ENCODE measurements at regions not wholly inside any gene's neighbourhood (a gene's known extent, or its start where the extent isn't known, plus 50 kb on each side); places are given as distances from the start of the nearest gene placed in this dataset.

DNA sequence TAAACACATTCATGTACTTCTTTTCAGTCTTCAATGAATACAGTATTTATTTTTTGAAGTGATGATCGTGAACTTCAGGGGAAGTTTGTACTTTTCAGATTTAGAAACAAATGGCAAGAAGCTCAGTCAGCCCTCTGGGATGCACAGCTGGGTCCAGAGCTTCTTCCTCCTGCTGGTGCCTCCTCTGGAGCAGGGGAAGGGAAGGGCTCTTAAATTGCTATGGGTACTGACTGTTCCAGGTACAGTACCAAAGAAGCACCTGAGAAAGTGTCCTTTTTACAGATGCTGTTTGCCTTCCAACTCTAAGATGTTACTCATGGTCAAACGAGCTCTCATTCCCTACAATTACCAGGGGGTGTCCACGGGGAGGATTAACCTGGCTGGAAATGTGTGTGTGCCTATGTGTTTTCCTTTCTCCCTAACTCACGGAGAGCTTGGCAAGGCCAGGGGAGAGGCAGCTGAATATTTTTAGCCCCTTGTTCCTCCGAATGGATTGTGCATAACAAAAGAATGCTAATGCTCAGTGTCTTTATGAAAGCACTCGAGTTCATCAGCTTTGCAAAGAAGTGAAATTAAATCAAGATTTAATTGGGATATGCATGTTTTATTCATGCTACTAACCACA, 313.7 kb upstream of the CADM1 start:
- no peak for DNase-seq
- WGBS, 2 donors: 56 to 64% methylated on average over 6 of the region's 6 CpGs

DNA sequence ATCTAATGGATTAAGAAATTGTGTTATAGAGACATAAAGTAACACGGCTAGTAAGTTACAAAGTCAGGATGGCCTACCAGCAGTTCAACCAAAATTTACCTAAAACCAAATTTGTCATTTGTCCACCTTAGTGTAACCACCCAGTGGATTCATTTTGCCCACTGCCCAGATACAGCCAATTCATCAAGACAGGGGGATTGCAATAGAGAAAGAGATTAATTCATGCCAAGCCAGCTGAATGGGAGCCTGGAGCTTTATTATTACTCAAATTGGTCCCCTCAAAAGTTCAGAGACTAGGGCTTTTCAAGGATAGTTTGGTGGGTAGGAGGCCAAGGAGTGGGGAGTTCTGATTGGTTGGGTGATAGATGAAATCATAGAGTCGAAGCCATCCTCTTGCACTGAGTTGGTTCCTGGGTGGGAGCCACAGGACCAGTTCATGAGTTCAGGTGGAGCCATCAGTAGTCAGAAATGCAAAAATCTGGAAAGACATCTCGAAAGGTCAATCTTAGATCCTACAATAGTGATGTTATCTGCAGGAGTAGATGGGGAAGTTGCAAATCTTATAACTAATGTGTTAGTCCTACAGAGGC, 304.2 kb upstream of the CADM1 start:
- WGBS, 2 donors: 80 to 82% methylated on average over 3 of the region's 3 CpGs
- no peaks in the 10 kb centered on the region for H3K27me3 ChIP-seq
- H3K36me3 ChIP-seq (ENCODE audit: low read depth, missing control alignments): no peaks in the 10 kb centered on the region
- TF ChIP-seq POLR2A (IDR thresholded peaks at IDR 0.05): no peak
- no peak overlapping the region for H3K27ac ChIP-seq
- no peak for DNase-seq
- H3K9me3 ChIP-seq: no peaks in the 10 kb centered on the region
- H3K4me1 ChIP-seq: no peaks in the 10 kb centered on the region
- intact Hi-C loops (cut with DNase I; ENCODE audit: low total_unique reads): no loop called here
- no peak overlapping the region for H3K4me3 ChIP-seq

More for the DNA sequence above, 313.7 kb upstream of the CADM1 start:
- Histone ChIP-seq H3K4me3 (no peak overlapping the region), H3K4me1 (no peaks in the 10 kb centered on the region), H3K27me3 (no peaks in the 10 kb centered on the region), H3K36me3 (ENCODE audit: low read depth, missing control alignments) (no peaks in the 10 kb centered on the region), H3K27ac (no peak overlapping the region), H3K9me3 (no peaks in the 10 kb centered on the region)
- TF ChIP-seq, protein P1, sequence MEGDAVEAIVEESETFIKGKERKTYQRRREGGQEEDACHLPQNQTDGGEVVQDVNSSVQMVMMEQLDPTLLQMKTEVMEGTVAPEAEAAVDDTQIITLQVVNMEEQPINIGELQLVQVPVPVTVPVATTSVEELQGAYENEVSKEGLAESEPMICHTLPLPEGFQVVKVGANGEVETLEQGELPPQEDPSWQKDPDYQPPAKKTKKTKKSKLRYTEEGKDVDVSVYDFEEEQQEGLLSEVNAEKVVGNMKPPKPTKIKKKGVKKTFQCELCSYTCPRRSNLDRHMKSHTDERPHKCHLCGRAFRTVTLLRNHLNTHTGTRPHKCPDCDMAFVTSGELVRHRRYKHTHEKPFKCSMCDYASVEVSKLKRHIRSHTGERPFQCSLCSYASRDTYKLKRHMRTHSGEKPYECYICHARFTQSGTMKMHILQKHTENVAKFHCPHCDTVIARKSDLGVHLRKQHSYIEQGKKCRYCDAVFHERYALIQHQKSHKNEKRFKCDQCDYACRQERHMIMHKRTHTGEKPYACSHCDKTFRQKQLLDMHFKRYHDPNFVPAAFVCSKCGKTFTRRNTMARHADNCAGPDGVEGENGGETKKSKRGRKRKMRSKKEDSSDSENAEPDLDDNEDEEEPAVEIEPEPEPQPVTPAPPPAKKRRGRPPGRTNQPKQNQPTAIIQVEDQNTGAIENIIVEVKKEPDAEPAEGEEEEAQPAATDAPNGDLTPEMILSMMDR (IDR thresholded peaks at IDR 0.05): no peak
- TF ChIP-seq POLR2A (IDR thresholded peaks at IDR 0.05): no peak
- intact Hi-C loops (cut with DNase I; ENCODE audit: low total_unique reads): no loop called here

DNA sequence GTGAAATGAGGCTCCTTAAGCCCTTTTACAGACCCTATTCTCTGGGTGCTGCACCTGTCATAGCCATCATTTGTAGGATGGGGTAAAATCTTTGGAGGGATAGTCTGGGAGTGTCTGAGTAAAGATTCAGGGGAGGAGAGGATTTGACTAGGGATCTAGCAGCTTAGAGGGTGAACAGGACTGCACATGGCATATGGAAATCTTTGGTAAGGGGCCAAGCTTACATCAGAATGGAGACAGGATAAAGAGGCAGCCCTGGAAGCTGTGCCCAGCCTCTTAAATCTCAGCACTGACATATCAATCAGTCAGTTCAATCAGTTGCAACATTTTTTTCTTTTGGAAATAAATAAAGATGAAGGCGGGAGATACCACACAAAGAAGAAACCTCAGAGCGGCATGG, 301.8 kb upstream of the CADM1 start:
- intact Hi-C loops (cut with DNase I; ENCODE audit: low total_unique reads): no loop called here
- no peak for DNase-seq
- H3K36me3 ChIP-seq (ENCODE audit: low read depth, missing control alignments): no peaks in the 10 kb centered on the region
- WGBS, 2 donors: 76 to 83% methylated on average over 2 of the region's 2 CpGs
- no peak overlapping the region for H3K27ac ChIP-seq
- no peaks in the 10 kb centered on the region for H3K9me3 ChIP-seq
- H3K27me3 ChIP-seq: no peaks in the 10 kb centered on the region
- TF ChIP-seq, protein P1 (IDR thresholded peaks at IDR 0.05): no peak
- TF ChIP-seq POLR2A (IDR thresholded peaks at IDR 0.05): no peak
- H3K4me3 ChIP-seq: no peak overlapping the region
- no peaks in the 10 kb centered on the region for H3K4me1 ChIP-seq

DNA sequence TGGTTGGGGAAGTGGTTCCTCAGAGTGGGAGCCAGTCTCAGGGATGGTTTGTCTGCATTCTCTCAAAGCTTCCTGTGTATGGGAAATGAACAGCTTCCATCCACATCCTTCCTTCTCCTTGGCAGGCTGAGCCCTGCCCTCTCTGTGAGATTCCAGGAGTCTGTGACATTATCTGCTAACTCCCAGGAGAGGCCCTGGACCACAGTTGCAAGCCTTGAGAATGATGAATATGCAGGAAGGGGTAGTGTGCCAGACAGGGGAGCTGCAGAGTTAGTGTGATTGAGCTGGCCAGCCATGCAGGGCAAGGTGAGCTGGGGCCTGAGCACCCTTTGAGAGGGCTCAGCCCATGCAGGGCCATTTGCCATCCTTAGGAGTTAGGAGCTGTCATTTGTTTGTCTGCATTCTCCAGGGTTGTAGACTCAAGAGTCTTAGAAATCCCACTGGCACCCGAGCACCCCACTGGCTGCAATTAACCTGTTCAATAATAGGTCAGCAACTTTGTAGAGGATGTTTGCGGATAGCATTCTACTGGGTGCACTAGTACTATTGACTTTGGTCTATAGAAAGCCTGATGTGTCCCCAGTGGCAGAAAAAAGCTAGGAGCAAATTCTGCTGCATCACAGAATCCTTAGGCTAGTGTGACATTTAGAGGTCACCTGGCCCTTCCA, 299.0 kb upstream of the CADM1 start:
- no peaks in the 10 kb centered on the region for H3K36me3 ChIP-seq (ENCODE audit: low read depth, missing control alignments)
- no peak overlapping the region for H3K4me3 ChIP-seq
- DNase-seq: no peak
- H3K27ac ChIP-seq: no peak overlapping the region
- intact Hi-C loops (cut with DNase I; ENCODE audit: low total_unique reads): no loop called here
- no peaks in the 10 kb centered on the region for H3K27me3 ChIP-seq
- no peak for TF ChIP-seq POLR2A (IDR thresholded peaks at IDR 0.05)
- TF ChIP-seq, protein P1 (IDR thresholded peaks at IDR 0.05): no peak
- 92% methylated on average over 2 of the region's 2 CpGs for WGBS, 2 donors
- H3K9me3 ChIP-seq: no peaks in the 10 kb centered on the region
- H3K4me1 ChIP-seq: no peaks in the 10 kb centered on the region

DNA sequence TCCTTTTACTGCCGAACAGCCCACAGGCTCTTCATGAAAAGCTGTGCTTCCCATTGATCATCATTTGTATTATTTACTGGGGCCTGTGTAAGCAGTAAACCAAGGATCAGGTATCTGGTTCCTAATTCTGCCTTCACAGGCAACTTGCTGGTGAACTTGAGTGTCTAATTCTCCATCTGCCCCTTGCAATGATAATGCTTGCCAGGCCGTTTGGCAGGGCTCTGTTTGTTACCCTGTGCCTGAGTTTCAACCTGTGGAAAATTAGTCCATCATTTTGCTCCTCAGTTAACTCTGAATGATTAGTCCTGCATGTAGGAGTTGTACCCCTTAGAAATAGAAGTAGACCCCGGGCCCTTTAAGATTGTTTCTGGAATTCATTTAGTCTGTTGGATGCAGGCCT, 298.4 kb upstream of the CADM1 start:
- 80 to 96% methylated on average over 3 of the region's 3 CpGs for WGBS, 2 donors
- TF ChIP-seq, protein P1 (IDR thresholded peaks at IDR 0.05): no peak
- no peak for TF ChIP-seq POLR2A (IDR thresholded peaks at IDR 0.05)
- Histone ChIP-seq H3K9me3 (no peaks in the 10 kb centered on the region), H3K27ac (no peak overlapping the region), H3K27me3 (no peaks in the 10 kb centered on the region), H3K36me3 (ENCODE audit: low read depth, missing control alignments) (no peaks in the 10 kb centered on the region), H3K4me1 (no peaks in the 10 kb centered on the region), H3K4me3 (no peak overlapping the region)
- intact Hi-C loops (cut with DNase I; ENCODE audit: low total_unique reads): no loop called here
- DNase-seq: no peak
